ENCODE measurements at regions not wholly inside any gene's neighbourhood (a gene's known extent, or its start where the extent isn't known, plus 50 kb on each side); places are given as distances from the start of the nearest gene placed in this dataset.

GRCh38 chr9:115615821-115616665 is 498.1 kb upstream of the TNC start:
- no peak for DNase-seq (ENCODE audit: low read depth in 2 of 2)

- no peak for DNase-seq (ENCODE audit: low read depth in 2 of 2)
These were observed 498.8 kb upstream of the TNC start for GRCh38 chr9:115616666-115617239.

GRCh38 chr9:115625251-115625650 is 507.3 kb upstream of the TNC start:
- DNase-seq (ENCODE audit: low read depth in 2 of 2) = no peak

GRCh38 chr9:115625954-115626353 is 508.0 kb upstream of the TNC start:
- DNase-seq (ENCODE audit: low read depth in 2 of 2) = no peak

- no peak for DNase-seq (ENCODE audit: low read depth in 2 of 2)
These were observed 509.6 kb upstream of the TNC start for GRCh38 chr9:115627511-115627910.

GRCh38 chr9:115628426-115628825 is 510.5 kb upstream of the TNC start:
- DNase-seq (ENCODE audit: low read depth in 2 of 2) = no peak

GRCh38 chr9:115629879-115630840 is 512.2 kb upstream of the TNC start:
- DNase-seq (ENCODE audit: low read depth in 2 of 2) = no peak

- DNase-seq (ENCODE audit: low read depth in 2 of 2) = no peak
These were observed 514.4 kb upstream of the TNC start for GRCh38 chr9:115632391-115632790.

GRCh38 chr9:115633104-115633503 is 515.1 kb upstream of the TNC start:
- DNase-seq (ENCODE audit: low read depth in 2 of 2) = no peak

GRCh38 chr9:115635680-115636383 is 517.8 kb upstream of the PAPPA start:
- DNase-seq (ENCODE audit: low read depth in 2 of 2) = no peak

GRCh38 chr9:115636596-115636995 is 517.0 kb upstream of the PAPPA start:
- no peak for DNase-seq (ENCODE audit: low read depth in 2 of 2)

- no peak for DNase-seq (ENCODE audit: low read depth in 2 of 2)
These were observed 515.9 kb upstream of the PAPPA start for GRCh38 chr9:115637661-115638060.

GRCh38 chr9:115640887-115641286 is 512.7 kb upstream of the PAPPA start:
- DNase-seq (ENCODE audit: low read depth in 2 of 2) = no peak

- no peak for DNase-seq (ENCODE audit: low read depth in 2 of 2)
These were observed 511.3 kb upstream of the PAPPA start for GRCh38 chr9:115642285-115642684.

- no peak for DNase-seq (ENCODE audit: low read depth in 2 of 2)
These were observed 509.5 kb upstream of the PAPPA start for GRCh38 chr9:115643948-115644727.

GRCh38 chr9:115649991-115650472 is 503.6 kb upstream of the PAPPA start:
- no peak for DNase-seq (ENCODE audit: low read depth in 2 of 2)

GRCh38 chr9:115650768-115651167 is 502.8 kb upstream of the PAPPA start:
- DNase-seq (ENCODE audit: low read depth in 2 of 2) = no peak

GRCh38 chr9:115651461-115651860 is 502.1 kb upstream of the PAPPA start:
- DNase-seq (ENCODE audit: low read depth in 2 of 2) = no peak

GRCh38 chr9:115653171-115653606 is 500.4 kb upstream of the PAPPA start:
- no peak for DNase-seq (ENCODE audit: low read depth in 2 of 2)

- no peak for DNase-seq (ENCODE audit: low read depth in 2 of 2)
These were observed 495.9 kb upstream of the PAPPA start for GRCh38 chr9:115657695-115658094.

GRCh38 chr9:115665519-115665918 is 488.1 kb upstream of the PAPPA start:
- DNase-seq (ENCODE audit: low read depth in 2 of 2) = no peak
